HL-60/S4 treated with phorbol 12-myristate 13-acetate at 8.2 ng/mL for 4 days and 3 days (cell line): ENCODE measurements at regions not wholly inside any gene's neighbourhood (a gene's known extent, or its start where the extent isn't known, plus 50 kb on each side); places are given as distances from the start of the nearest gene placed in this dataset.

Experiments used
- in situ Hi-C: fragments of 300-500 bp; cut with MboI; formaldehyde crosslinking; loops from 2 replicates; pipeline ENCODE4 v1.15.0; 2022; ENCODE audit warnings: low sequenced_read_pairs

DNA sequence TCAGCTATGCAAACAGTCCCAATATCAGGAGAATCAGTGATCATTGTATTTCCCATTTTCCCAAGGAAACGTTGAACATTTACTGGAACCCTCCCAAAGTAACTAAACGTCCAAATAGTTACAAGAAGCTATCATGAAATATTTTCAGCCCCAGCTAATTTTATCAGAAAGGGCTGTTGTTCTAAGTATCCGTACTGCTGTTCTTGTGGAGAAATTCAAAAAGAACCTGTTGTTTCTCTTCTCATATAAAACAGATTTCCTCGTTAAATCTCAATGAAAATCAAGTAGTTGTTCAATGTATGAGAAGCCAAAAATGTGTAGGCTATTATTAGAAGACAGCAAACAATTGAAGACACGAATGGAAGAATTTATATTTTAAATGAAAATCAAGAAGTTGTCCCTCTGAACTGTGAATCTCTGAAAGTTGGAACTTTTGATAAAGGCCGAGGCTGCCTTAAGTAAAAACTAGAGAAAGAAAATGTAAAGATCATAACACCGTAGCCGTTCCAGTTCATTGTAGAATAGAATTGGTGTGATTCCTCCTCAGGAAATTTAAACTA, 107.7 kb downstream of the HFE start:
- in situ Hi-C loops: loop anchor here (25.0 kb wide), 2 partner anchors 342 to 1667 kb away; partner anchors contain the start of gene HMGN4

DNA sequence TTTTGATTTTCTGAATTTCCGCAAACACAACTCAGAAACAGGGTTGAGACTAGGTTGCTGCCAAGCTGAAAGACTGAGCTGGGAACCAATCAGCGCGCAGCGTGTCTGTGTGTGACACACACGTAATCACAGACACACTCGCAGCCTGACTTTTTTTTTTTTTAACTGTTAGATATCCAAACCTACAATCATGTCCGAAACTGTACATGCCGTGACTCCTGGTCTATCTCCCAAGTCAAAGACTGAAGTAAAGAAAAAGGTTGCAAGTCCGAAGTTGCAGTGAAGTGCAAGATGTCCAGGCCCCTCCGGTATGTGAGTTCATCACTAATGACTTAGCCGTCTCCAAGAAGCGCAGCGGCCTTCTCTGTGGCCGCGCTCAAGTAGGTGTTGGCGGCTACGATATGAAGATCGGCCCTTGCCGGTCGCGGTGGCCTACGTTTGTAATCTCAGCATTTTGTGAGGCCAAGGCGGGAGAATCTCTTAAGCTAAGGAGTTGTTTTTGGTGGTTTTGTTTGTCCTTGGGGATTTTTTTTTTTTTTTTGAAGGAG, 108.2 kb downstream of the HFE start:
- in situ Hi-C loops: loop anchor here (25.0 kb wide), 2 partner anchors 342 to 1667 kb away; partner anchors contain the start of gene HMGN4

DNA sequence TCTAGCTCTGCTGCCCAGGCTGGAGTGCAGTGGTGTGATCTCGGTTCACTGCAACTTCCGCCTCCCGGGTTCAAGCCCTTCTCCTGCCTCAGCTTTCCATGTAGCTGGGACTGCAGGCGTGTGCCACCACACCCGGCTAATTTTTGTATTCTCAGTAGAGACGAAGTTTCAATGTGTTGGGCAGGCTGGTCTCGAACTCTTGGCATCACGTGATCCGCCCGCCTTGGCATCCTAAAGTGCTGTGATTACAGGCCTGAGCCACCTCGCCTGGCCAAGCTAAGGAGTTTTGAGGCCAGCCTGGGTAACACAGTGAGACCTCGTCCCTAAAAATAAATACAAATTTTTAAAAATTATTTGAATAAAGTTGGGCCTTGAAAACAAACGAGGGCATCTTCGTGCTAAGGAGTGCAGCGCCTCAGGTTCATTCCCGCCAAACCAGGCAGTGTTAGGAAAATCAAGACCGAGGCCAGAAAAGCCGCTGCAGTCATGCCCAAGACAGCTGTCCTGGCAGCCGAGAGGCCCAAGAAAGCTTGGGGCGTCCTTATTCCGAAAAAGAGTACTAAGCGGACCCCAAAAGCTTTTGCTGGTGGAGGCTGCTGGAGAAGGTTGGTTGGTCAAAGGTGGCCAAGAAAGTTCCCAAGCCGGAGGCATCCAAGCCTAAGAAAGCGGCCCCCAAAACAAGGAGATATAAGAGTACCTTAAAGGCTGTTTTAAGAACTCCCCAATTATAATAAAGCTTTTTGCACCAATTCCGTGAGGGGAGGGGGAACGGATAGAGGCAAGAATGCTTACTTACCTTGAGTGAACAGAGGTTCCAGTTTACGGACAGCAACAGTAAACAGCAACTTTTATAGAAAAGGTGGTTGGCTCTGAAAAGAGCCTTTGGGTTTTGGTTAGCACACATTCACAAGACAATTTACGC, 109.0 kb downstream of the HFE start:
- in situ Hi-C loops: loop anchor here (25.0 kb wide), 2 partner anchors 341 to 1666 kb away; partner anchors contain the start of gene HMGN4

DNA sequence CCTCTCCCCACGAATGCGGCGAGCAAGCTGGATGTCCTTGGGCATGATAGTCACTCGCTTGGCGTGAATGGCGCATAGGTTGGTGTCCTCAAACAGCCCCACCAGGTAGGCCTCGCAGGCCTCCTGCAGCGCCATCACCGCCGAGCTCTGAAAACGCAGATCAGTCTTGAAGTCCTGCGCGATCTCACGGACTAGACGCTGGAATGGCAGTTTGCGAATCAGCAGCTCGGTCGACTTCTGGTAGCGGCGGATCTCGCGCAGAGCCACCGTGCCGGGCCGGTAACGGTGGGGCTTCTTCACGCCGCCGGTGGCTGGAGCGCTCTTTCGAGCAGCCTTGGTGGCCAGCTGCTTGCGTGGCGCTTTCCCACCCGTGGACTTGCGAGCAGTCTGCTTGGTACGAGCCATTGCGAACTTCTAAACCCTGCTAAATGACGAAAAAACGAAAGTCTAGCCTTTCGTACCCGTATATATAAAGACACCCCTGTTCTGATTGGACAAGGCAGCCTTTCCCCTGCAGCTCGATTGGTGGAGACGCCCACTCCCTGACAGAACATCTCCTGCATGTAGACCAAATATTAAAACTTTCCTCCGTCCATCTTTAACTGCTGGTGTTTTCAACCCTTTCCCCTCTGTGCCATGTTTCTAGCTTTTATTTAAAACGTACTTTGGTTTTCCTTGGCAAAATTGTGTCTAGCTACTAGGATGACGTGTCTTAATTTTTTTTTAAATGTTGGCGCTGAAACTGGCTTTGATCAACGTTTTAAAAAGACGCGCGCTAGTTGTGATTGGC, 109.8 kb downstream of the HFE start:
- in situ Hi-C loops: loop anchor here (25.0 kb wide), 2 partner anchors 340 to 1665 kb away; partner anchors contain the start of gene HMGN4

DNA sequence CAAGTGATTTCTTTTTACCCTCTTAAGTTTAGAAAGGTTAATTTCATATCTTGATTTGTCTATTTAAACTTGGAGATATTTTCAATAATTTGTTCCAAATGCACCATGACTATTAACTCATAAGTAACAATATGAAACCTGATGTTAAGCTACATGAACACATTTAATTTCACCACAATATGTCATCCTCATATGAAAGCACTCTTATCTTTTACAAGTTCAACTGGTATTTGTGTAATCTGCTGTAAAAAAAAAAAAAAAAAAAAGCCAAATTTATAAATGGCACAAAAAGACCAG, 110.4 kb downstream of the HFE start:
- in situ Hi-C loops: loop anchor here (25.0 kb wide), 2 partner anchors 340 to 1665 kb away; partner anchors contain the start of gene HMGN4

DNA sequence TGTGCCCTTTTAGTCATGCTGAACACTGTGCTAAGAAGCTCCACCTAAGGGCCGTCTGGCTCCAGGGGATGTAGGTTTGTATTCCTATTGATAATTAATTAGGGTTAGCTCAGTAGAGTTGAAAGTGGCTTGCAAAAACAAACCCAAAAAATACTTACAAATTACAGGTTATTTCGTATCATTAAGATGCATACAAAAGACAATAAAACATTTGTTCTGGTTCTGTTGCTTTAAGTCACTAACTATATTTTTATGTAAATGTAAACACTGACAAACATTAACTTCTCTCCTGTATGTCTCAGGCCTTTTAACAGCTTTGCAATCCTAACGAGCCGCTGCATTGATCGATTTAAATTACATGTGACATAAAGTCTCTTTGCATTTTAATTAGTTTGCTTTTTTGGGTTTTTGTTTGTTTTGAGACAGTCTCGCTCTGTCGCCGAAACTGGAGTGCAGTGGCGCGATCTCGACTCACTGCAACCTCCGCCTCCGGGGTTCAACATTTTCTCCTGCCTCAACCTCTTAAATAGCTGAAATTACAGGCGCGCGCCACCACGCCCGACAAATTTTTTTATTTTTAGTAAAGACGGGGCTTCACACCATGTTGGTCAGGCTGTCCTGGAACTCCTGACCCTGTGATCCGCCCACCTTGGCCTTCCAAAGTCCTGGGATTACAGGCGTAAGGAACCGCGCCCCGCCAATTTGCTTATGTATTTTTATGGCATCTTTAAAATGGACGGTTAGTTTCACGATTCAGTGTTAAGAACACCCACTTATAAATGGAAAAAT, 110.9 kb downstream of the HFE start:
- in situ Hi-C loops: loop anchor here (25.0 kb wide), 2 partner anchors 339 to 1664 kb away; partner anchors contain the start of gene HMGN4

DNA sequence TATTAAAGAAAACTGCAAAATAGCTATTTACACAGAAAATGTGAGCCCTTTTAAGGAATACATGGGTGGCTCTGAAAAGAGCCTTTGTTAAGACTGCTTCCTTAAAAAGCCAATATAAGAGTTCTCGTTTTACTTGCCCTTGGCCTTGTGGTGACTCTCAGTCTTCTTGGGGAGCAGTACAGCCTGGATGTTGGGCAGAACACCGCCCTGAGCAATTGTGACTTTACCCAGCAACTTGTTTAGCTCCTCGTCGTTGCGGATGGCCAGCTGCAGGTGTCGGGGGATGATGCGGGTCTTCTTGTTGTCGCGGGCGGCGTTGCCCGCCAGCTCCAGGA, 111.5 kb downstream of the HFE start:
- in situ Hi-C loops: loop anchor here (25.0 kb wide), 2 partner anchors 339 to 1664 kb away; partner anchors contain the start of gene HMGN4

DNA sequence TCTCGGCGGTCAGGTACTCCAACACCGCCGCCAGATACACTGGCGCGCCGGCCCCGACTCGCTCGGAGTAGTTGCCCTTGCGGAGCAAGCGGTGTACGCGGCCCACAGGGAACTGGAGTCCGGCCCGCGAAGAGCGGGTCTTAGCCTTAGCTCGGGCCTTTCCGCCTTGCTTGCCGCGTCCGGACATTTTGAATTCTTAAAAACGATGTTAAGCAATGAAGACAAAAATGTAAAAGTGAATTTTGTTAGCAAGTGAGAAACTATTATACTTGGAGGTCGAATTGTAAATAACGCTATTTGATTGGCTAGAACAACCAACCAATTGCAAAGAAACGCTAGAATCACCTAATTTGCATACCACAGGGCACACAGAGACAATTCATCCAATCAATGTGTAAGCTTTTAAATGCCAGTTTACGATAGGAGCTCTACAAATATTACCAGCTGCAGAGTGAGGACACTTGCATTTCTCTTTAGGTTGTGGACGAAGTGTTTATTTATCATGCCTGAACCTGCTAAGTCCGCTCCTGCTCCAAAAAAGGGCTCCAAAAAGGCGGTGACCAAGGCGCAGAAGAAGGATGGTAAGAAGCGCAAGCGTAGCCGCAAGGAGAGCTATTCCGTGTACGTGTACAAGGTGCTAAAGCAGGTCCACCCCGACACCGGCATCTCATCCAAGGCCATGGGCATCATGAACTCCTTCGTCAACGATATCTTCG, 112.0 kb downstream of the HFE start:
- in situ Hi-C loops: loop anchor here (25.0 kb wide), 2 partner anchors 338 to 1663 kb away; partner anchors contain the start of gene HMGN4

DNA sequence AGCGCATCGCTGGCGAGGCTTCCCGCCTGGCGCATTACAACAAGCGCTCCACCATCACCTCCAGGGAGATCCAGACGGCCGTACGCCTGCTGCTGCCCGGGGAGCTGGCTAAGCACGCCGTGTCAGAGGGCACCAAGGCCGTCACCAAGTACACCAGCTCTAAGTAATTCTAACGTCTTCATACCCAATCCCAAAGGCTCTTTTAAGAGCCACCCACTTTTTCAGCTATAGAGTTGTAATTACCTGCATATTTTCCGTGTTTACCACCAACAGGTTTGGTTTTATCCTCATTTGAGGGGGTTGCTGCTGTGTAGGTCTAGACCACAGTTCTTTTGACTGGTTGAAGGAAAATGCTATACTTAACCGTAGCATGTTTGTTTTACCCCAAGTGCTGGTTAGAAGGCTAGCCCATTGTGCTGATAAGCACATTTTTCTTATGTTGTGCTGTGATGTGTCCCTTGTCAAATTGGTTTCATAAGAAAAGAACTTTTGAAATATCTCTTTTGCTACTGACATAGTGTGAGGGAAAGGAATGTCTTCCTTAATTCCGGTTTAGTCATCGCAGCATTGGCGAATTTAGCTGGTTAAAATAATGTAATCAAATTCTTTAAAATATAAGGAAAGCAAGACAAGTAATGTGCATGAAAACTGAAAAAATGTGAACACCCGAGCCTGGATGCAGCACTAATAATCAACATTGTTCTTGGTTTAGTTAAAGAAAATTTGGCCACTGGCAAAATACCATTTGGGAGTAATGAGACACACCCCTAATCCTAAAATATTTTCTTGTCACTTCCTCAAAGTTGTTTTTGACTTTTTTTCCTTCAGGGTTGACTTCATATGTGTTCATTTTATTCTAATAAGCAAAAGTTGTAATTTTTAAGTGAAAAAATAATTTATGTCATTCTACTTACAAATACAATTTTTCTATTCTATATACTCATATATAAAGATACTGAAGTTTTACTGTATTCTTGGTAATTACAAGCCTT, 112.8 kb downstream of the HFE start:
- in situ Hi-C loops: loop anchor here (25.0 kb wide), 2 partner anchors 337 to 1662 kb away; partner anchors contain the start of gene HMGN4

DNA sequence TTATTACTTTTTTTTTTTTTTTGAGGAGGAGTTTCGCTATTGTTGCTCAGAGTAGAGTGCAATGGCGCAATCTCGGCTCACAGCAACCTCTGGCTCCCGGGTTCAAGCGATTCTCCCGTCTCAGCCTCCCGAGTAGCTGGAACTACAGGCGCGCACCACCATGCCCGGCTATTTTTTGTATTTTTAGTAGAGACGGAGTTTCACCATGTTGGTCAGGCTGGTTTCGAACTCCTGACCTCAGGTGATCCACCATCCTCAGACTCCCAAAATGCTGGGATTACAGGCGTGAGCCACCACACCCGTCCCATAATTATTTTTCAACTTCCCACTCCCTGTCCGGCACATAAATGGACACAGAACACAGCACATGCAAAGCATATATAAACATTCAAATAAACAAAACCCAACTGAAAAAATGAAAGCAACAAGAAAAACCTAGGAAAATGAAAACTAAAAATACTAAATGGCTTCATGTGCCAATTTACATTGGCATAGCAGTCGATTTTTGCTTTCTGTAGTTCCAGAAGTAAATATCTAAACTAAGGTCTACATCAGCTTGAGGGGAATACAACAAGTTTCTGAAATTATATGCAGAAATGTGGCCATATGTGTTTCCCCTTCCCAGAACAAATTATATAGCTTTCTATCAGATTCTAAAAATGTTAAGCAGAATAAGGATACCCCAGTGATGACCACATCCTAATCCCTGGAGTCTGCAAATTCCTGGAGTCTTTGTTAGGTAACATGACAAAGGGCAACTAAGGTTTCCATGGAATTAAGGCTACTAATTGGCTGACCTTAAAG, 113.9 kb downstream of the HFE start:
- in situ Hi-C loops: no loop called here

DNA sequence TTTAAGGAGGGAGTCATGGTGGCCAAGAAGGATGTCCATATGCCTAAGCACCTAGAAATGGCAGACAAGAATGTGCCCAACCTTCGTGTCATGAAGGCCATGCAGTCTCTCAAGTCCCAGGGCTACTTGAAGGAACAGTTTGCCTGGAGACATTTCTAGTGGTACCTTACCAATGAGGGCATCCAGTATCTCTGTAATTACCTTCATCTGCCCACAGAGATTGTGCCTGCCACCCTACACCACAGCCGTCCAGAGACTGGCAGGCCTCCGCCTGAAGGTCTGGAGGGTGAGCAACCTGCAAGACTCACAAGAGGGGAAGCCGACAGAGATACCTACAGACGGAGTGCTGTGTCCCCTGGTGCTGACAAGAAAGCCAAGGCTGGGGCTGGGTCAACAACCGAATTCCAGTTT, 115.0 kb downstream of the HFE start:
- in situ Hi-C loops: no loop called here

DNA sequence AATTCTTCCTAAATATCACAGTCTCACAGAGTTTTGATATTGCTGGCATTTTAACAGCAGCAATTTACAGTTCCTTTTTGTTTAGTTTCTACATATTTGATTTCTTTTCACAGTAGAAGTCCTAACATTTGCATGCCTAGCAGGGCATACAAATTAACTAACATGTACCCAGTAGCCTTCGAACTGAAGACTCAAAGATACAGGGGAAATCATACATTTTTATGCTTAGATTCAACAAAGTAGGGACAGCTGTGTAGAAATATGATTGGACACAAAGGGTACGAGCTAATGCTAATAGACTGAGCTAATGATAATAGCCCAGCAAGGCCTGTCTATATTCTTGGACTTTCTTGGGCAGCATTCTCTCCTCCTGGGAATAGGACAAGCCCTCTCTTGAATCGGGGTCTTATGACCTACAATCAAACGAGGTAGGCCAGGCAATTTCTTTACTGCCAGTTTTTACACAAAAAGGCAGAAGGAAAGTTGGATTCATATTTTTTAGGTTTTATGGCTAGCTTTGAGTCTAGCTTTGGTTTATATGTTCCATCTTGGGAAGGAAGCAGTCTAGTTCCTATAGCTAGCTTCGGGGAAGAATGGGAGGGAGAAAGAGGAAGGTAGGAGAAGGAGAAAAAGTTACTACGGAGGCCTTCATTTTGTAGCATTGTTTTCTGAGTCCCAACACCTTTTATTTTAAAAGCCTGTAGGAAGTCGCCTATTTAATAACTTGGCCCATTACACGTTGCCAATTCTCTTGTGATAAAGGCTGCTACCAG, 115.8 kb downstream of the HFE start:
- in situ Hi-C loops: no loop called here

DNA sequence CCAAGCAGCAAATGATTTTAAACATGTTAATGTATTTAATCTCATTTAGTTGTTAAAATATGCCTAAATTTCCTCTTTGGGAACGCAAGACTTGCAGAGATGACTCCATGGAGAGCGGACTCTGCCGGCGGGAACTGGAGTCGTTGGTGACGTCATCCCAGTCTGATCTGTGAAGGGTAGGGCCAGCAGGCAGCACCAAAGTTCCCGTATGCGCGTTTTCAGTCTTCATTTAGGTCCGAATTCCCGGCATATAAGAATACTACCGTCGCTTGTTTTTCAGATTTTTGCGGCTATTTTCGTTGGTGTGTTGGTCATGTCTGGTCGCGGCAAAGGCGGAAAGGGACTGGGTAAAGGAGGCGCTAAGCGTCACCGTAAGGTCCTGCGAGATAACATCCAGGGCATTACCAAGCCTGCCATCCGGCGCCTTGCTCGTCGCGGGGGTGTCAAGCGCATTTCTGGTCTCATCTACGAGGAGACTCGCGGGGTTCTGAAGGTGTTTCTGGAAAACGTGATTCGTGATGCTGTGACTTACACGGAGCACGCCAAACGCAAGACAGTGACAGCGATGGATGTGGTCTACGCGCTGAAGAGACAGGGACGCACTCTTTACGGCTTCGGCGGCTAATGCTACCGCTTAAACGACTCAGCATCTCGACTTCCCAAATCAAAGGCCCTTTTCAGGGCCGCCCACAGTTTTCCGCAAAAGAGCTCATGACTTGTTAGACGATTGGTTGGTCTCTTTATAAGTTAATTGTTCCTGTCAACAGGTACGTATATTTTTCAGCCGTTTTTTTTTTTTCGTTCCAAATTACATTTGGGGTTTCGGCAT, 117.3 kb downstream of the HFE start:
- in situ Hi-C loops: no loop called here

DNA sequence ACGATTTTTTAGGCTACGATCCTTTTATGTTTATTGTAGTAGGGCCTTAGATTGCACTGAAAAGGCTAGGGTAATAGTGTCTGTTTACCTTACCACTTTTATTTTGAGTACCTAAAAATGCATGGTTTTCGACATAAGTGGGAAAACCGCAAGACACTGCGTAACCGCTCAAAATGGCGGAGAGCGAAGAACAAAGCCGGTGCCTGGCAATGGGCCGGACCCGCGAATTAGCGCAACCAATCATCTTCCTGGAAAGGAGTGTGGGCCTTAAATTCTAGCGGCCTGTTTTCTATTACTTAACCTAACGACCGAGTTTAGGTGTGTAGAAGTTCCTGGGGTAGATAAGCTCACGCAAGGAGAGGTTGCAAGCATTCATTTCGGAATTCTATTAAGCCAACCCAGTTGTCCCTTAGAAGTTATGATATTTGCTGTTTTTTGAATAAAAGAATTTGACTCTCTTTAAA, 118.0 kb downstream of the HFE start:
- in situ Hi-C loops: no loop called here
